HepG2 (cell line): ENCODE measurements at regions not wholly inside any gene's neighbourhood (a gene's known extent, or its start where the extent isn't known, plus 50 kb on each side); places are given as distances from the start of the nearest gene placed in this dataset.

Source experiments
- CTCF ChIP-seq: sonication (generic); formaldehyde crosslinking; IDR thresholded peaks from 2 replicates; pipeline ENCODE4 v1.5.0; 2020; ENCODE audit warnings: mild to moderate bottlenecking, missing genetic modification reagents, moderate library complexity
- GABPB1 ChIP-seq: IDR thresholded peaks from 2 replicates; pipeline ENCODE4 v1.6.1; 2016; ENCODE audit warnings: mild to moderate bottlenecking, missing genetic modification reagents, moderate library complexity, missing compliant biosample characterization
- JUNB ChIP-seq: sonication (generic); formaldehyde crosslinking; IDR thresholded peaks from 2 replicates; pipeline ENCODE4 v1.8.0; 2022; ENCODE audit warnings: missing genetic modification reagents, mild to moderate bottlenecking, borderline replicate concordance
- MXD4 ChIP-seq: IDR thresholded peaks from 2 replicates; pipeline ENCODE4 v1.6.1; 2016; ENCODE audit warnings: mild to moderate bottlenecking, missing biosample characterization, missing genetic modification reagents
- NFYB ChIP-seq: sonication (generic); formaldehyde crosslinking; IDR thresholded peaks from 2 replicates; pipeline ENCODE4 v1.4.0; 2020; ENCODE audit warnings: missing genetic modification reagents
- POGZ ChIP-seq: sonication (generic); formaldehyde crosslinking; IDR thresholded peaks from 2 replicates; pipeline ENCODE4 v1.4.0; 2020; ENCODE audit warnings: mild to moderate bottlenecking, missing genetic modification reagents
- SMARCE1 ChIP-seq: fragments of 450-650 bp; IDR thresholded peaks from 2 replicates; pipeline ENCODE4 v1.6.1; 2017; ENCODE audit warnings: borderline replicate concordance
- TAF1 ChIP-seq: sonication (generic); formaldehyde crosslinking; IDR thresholded peaks from 2 replicates; pipeline ENCODE4 v1.4.0; 2020; ENCODE audit warnings: missing genetic modification reagents
- ZNF274 ChIP-seq: sonication (generic); formaldehyde crosslinking; IDR thresholded peaks from 2 replicates; pipeline ENCODE4 v1.5.1; 2020; ENCODE audit warnings: mild to moderate bottlenecking, missing genetic modification reagents
- ZNF644 ChIP-seq: IDR thresholded peaks from 2 replicates; pipeline ENCODE4 v1.6.1; 2016; ENCODE audit warnings: low read depth
- ZNF766 ChIP-seq: sonication (generic); formaldehyde crosslinking; IDR thresholded peaks from 2 replicates; pipeline ENCODE4 v1.5.0; 2020; ENCODE audit warnings: missing genetic modification reagents, borderline replicate concordance
- TF ChIP-seq, protein P1 (sequence below): sonication (generic); formaldehyde crosslinking; IDR thresholded peaks from 2 replicates; pipeline ENCODE4 v1.4.0; 2020; ENCODE audit warnings: missing genetic modification reagents

GRCh38 chr18:2207294-2207693, 364.0 kb downstream of the METTL4 start:
- TF ChIP-seq CTCF (CRISPR knock-in tag) (no peak), MXD4 (CRISPR knock-in tag) (no peak), SMARCE1 (no peak), ZNF766 (CRISPR knock-in tag) (no peak), GABPB1 (CRISPR knock-in tag) (peak; percentile 59), JUNB (no peak), POGZ (no peak), TAF1 (CRISPR knock-in tag) (no peak), ZNF644 (CRISPR knock-in tag) (no peak), NFYB (no peak), ZNF274 (CRISPR knock-in tag) (no peak)
- TF ChIP-seq, protein P1, sequence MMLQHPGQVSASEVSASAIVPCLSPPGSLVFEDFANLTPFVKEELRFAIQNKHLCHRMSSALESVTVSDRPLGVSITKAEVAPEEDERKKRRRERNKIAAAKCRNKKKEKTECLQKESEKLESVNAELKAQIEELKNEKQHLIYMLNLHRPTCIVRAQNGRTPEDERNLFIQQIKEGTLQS, result no peak
